Neural cell (in vitro differentiated cells): ENCODE measurements at regions not wholly inside any gene's neighbourhood (a gene's known extent, or its start where the extent isn't known, plus 50 kb on each side); places are given as distances from the start of the nearest gene placed in this dataset.

Experiments
- H2AFZ ChIP-seq: fragments of 200-600, 300-800 bp; sonication (generic), shearing (Covaris generic); 2 replicates; pipeline ENCODE4 v1.6.0; 2014; ENCODE audit warnings: low read depth, mild to moderate bottlenecking, antibody characterized with exemption, low read length, moderate library complexity
- H3F3A ChIP-seq: fragments of 200-600 bp; shearing (Covaris generic); 2 replicates; pipeline ENCODE4 v1.6.1; 2016; ENCODE audit warnings: mild to moderate bottlenecking, moderate library complexity, mixed read lengths, antibody characterized with exemption, low read length; ENCODE audit not compliant: insufficient read depth, poor library complexity, severe bottlenecking
- H3K27ac ChIP-seq: fragments of 200-600, 300-800 bp; sonication (generic), shearing (Covaris generic); 2 replicates; pipeline ENCODE4 v1.5.1; 2014; ENCODE audit warnings: mild to moderate bottlenecking, low read length, moderate library complexity
- H3K27me3 ChIP-seq: fragments of 300-800, 200-600 bp; sonication (generic), shearing (Covaris generic); 2 replicates; pipeline ENCODE4 v1.6.0; 2014; ENCODE audit warnings: mild to moderate bottlenecking, low read depth, low read length, moderate library complexity; ENCODE audit not compliant: insufficient read depth
- H3K36me3 ChIP-seq: fragments of 300-800, 200-600 bp; sonication (generic), shearing (Covaris generic); 2 replicates; pipeline ENCODE4 v1.5.1; 2014; ENCODE audit warnings: mild to moderate bottlenecking, antibody characterized with exemption, low read length, moderate library complexity; ENCODE audit not compliant: insufficient read depth
- H3K4me2 ChIP-seq: fragments of 300-800, 200-600 bp; sonication (generic), shearing (Covaris generic); 2 replicates; pipeline ENCODE4 v1.6.0; 2014; ENCODE audit warnings: mild to moderate bottlenecking, low read length
- H3K4me3 ChIP-seq: fragments of 300-800, 200-600 bp; sonication (generic), shearing (Covaris generic); 2 replicates; pipeline ENCODE4 v1.5.1; 2014; ENCODE audit warnings: mild to moderate bottlenecking, low read length, moderate library complexity
- H3K79me2 ChIP-seq: fragments of 200-600 bp; shearing (Covaris generic); replicated peaks from 2 replicates; pipeline ENCODE4 v1.6.0; 2014; ENCODE audit warnings: mild to moderate bottlenecking, low read length, moderate library complexity; ENCODE audit not compliant: insufficient read depth
- H3K9ac ChIP-seq: fragments of 300-800, 200-600 bp; sonication (generic), shearing (Covaris generic); 2 replicates; pipeline ENCODE4 v1.6.1; 2016; ENCODE audit warnings: mild to moderate bottlenecking, low read length, mixed read lengths
- H3K9me2 ChIP-seq: fragments of 200-600 bp; shearing (Covaris generic); 2 replicates; pipeline ENCODE4 v1.6.1; 2016; ENCODE audit warnings: mild to moderate bottlenecking, low read length, mixed read lengths; ENCODE audit not compliant: insufficient read depth
- H3K9me3 ChIP-seq: fragments of 200-600, 300-800 bp; sonication (generic), shearing (Covaris generic); 2 replicates; pipeline ENCODE4 v1.6.1; 2016; ENCODE audit warnings: mild to moderate bottlenecking, mixed run types, low read length, moderate library complexity, mixed read lengths
- H4K20me1 ChIP-seq: fragments of 200-600 bp; shearing (Covaris generic); 2 replicates; pipeline ENCODE4 v1.6.1; 2016; ENCODE audit warnings: mild to moderate bottlenecking, mixed run types; ENCODE audit not compliant: insufficient read depth
- CTCF ChIP-seq: fragments of 450-650 bp; IDR thresholded peaks from 2 replicates; pipeline ENCODE4 v1.5.1; 2014; ENCODE audit warnings: antibody characterized with exemption, mild to moderate bottlenecking, moderate library complexity; ENCODE audit not compliant: poor library complexity, severe bottlenecking
- EP300 ChIP-seq: fragments of 450-650 bp; conservative IDR thresholded peaks from 2 replicates; pipeline ENCODE4 v1.6.1; 2014; ENCODE audit warnings: antibody characterized with exemption, mild to moderate bottlenecking, moderate library complexity; ENCODE audit not compliant: poor library complexity, severe bottlenecking
- EZH2 ChIP-seq: fragments of 200-600, 300-800 bp; shearing (Covaris generic), sonication (generic); IDR thresholded peaks from 2 replicates; pipeline ENCODE4 v1.6.1; 2014; ENCODE audit warnings: antibody characterized with exemption, low read length, borderline replicate concordance, mild to moderate bottlenecking; ENCODE audit not compliant: insufficient read depth, poor library complexity, severe bottlenecking
- MXI1 ChIP-seq: fragments of 450-650 bp; conservative IDR thresholded peaks from 2 replicates; pipeline ENCODE4 v1.6.1; 2014; ENCODE audit warnings: antibody characterized with exemption, mild to moderate bottlenecking; ENCODE audit not compliant: poor library complexity, severe bottlenecking
- POLR2AphosphoS5 ChIP-seq: IDR thresholded peaks from 2 replicates; pipeline ENCODE4 v1.6.1; 2012
- RAD21 ChIP-seq: fragments of 450-650 bp; conservative IDR thresholded peaks from 2 replicates; pipeline ENCODE4 v1.6.1; 2014; ENCODE audit warnings: antibody characterized with exemption, mild to moderate bottlenecking, moderate library complexity
- REST ChIP-seq: IDR thresholded peaks from 2 replicates; pipeline ENCODE4 v1.6.1; 2012; ENCODE audit warnings: borderline replicate concordance
- SMC3 ChIP-seq: fragments of 450-650 bp; conservative IDR thresholded peaks from 2 replicates; pipeline ENCODE4 v1.6.1; 2014; ENCODE audit warnings: antibody characterized with exemption, mild to moderate bottlenecking, moderate library complexity; ENCODE audit not compliant: poor library complexity
- TAF1 ChIP-seq: IDR thresholded peaks from 2 replicates; pipeline ENCODE4 v1.6.1; 2012; ENCODE audit warnings: low read depth

GRCh38 chr1:193654951-193655735, 468.7 kb upstream of the B3GALT2 start:
- Histone ChIP-seq H3K27ac (no peak overlapping the region), H3F3A (no peaks in the 10 kb centered on the region), H3K9me2 (no peaks in the 10 kb centered on the region), H2AFZ (no peak overlapping the region), H4K20me1 (no peaks in the 10 kb centered on the region), H3K36me3 (no peaks in the 10 kb centered on the region), H3K4me2 (no peak overlapping the region), H3K4me3 (no peak overlapping the region), H3K9ac (no peak overlapping the region), H3K9me3 (no peaks in the 10 kb centered on the region), H3K27me3 (no peaks in the 10 kb centered on the region), H3K79me2 (no peaks in the 10 kb centered on the region)
- TF ChIP-seq TAF1 = no peak
- TF ChIP-seq CTCF = no peak
- TF ChIP-seq SMC3 = no peak
- TF ChIP-seq POLR2AphosphoS5 = no peak
- no peak for TF ChIP-seq EZH2
- no peak for TF ChIP-seq MXI1
- no peak for TF ChIP-seq EP300
- no peak for TF ChIP-seq RAD21

- no peaks in the 10 kb centered on the region for H3K9me2 ChIP-seq
- H2AFZ ChIP-seq = no peak overlapping the region
- no peak overlapping the region for H3K9ac ChIP-seq
- no peak overlapping the region for H3K4me3 ChIP-seq
- H3F3A ChIP-seq = no peaks in the 10 kb centered on the region
- H3K27ac ChIP-seq = no peak overlapping the region
- H3K9me3 ChIP-seq = no peaks in the 10 kb centered on the region
- TF ChIP-seq TAF1 (no peak), MXI1 (no peak), REST (no peak)
- no peaks in the 10 kb centered on the region for H4K20me1 ChIP-seq
- no peak overlapping the region for H3K4me2 ChIP-seq
- H3K79me2 ChIP-seq = no peaks in the 10 kb centered on the region
- no peaks in the 10 kb centered on the region for H3K27me3 ChIP-seq
- no peaks in the 10 kb centered on the region for H3K36me3 ChIP-seq
These were observed 463.2 kb upstream of the B3GALT2 start for GRCh38 chr1:193649587-193649986.
